Activated CD4-positive, alpha-beta T cell treated with anti-CD3 and anti-CD28 coated beads, Interleukin-2, amount 50 U/mL, for 16 hours (primary cell): ENCODE measurements at regions not wholly inside any gene's neighbourhood (a gene's known extent, or its start where the extent isn't known, plus 50 kb on each side); places are given as distances from the start of the nearest gene placed in this dataset.

Experiments
- DNase-seq: peaks from one replicate; pipeline ENCODE4 v3.0.0-alpha.2; 2020

- DNase-seq, result no peak
These were observed 72.9 kb upstream of the ANO1 start for GRCh38 chr11:70005107-70005818.

GRCh38 chr11:70007796-70008195 lies 70.3 kb upstream of the ANO1 start:
- DNase-seq, result no peak

- no peak for DNase-seq
These were observed 67.3 kb upstream of the ANO1 start for GRCh38 chr11:70010774-70011173.

- no peak for DNase-seq
These were observed 65.9 kb upstream of the ANO1 start for GRCh38 chr11:70012134-70012733.

GRCh38 chr11:70014291-70014690 lies 63.8 kb upstream of the ANO1 start:
- no peak for DNase-seq

- DNase-seq, result no peak
These were observed 61.3 kb upstream of the ANO1 start for GRCh38 chr11:70016666-70017367.

GRCh38 chr11:70018816-70019215 lies 59.3 kb upstream of the ANO1 start:
- DNase-seq, result no peak

GRCh38 chr11:70019576-70020011 lies 58.5 kb upstream of the ANO1 start:
- no peak for DNase-seq

GRCh38 chr11:70020336-70021214 lies 57.5 kb upstream of the ANO1 start:
- no peak for DNase-seq

- no peak for DNase-seq
These were observed 56.5 kb upstream of the ANO1 start for GRCh38 chr11:70021586-70021985.

GRCh38 chr11:70024036-70024772 lies 53.9 kb upstream of the ANO1 start:
- no peak for DNase-seq

GRCh38 chr11:70024773-70025045 lies 53.4 kb upstream of the ANO1 start:
- no peak for DNase-seq

- DNase-seq, result no peak
These were observed 52.8 kb upstream of the ANO1 start for GRCh38 chr11:70025308-70025707.

- DNase-seq, result no peak
These were observed 52.1 kb upstream of the ANO1 start for GRCh38 chr11:70026012-70026411.

- DNase-seq, result no peak
These were observed 51.4 kb upstream of the ANO1 start for GRCh38 chr11:70026726-70027125.

GRCh38 chr11:70027451-70027850 lies 50.7 kb upstream of the ANO1 start:
- DNase-seq, result no peak

GRCh38 chr11:70028147-70028855 lies 49.8 kb upstream of the ANO1 start:
- no peak for DNase-seq
